Osteocyte (in vitro differentiated cells): ENCODE measurements at regions not wholly inside any gene's neighbourhood (a gene's known extent, or its start where the extent isn't known, plus 50 kb on each side); places are given as distances from the start of the nearest gene placed in this dataset.
A peak's percentile ranks its signal among the peaks of the same experiment; 100 is the strongest.

Source experiments
- DNase-seq: peaks from one replicate; pipeline ENCODE4 v3.0.0; 2021; ENCODE audit warnings: mixed read lengths; ENCODE audit not compliant: unreplicated experiment; ENCODE audit errors: extremely low spot score
- H3K27ac Mint-ChIP-seq: one replicate; pipeline ENCODE4 v1.8.0; 2021; ENCODE audit warnings: mild to moderate bottlenecking, mixed read lengths; ENCODE audit not compliant: unreplicated experiment
- H3K27me3 Mint-ChIP-seq: one replicate; pipeline ENCODE4 v1.8.0; 2021; ENCODE audit warnings: mixed read lengths; ENCODE audit not compliant: unreplicated experiment
- H3K36me3 Mint-ChIP-seq: one replicate; pipeline ENCODE4 v1.8.0; 2021; ENCODE audit warnings: mixed read lengths; ENCODE audit not compliant: unreplicated experiment
- H3K4me1 Mint-ChIP-seq: one replicate; pipeline ENCODE4 v1.8.0; 2021; ENCODE audit warnings: mixed read lengths; ENCODE audit not compliant: unreplicated experiment
- H3K4me3 Mint-ChIP-seq: one replicate; pipeline ENCODE4 v1.8.0; 2021; ENCODE audit warnings: mild to moderate bottlenecking, moderate library complexity, mixed read lengths; ENCODE audit not compliant: unreplicated experiment
- H3K9me3 Mint-ChIP-seq: one replicate; pipeline ENCODE4 v1.8.0; 2021; ENCODE audit warnings: mixed read lengths; ENCODE audit not compliant: unreplicated experiment
- CTCF ChIP-seq: fragments of 200-600 bp; sonication (generic); IDR thresholded peaks from 2 replicates; pipeline ENCODE4 v1.5.0; 2021; ENCODE audit warnings: antibody characterized with exemption, mild to moderate bottlenecking, moderate library complexity

- peaks cover 10% of the 10 kb centered on the region for H3K9me3 Mint-ChIP-seq
- no peak for TF ChIP-seq CTCF
- no peaks in the 10 kb centered on the region for H3K27me3 Mint-ChIP-seq
- H3K4me1 Mint-ChIP-seq, result no peaks in the 10 kb centered on the region
- no peaks in the 10 kb centered on the region for H3K36me3 Mint-ChIP-seq
- DNase-seq, result no peak
- no peak overlapping the region for H3K27ac Mint-ChIP-seq
- H3K4me3 Mint-ChIP-seq, result no peak overlapping the region
These were observed 2121.3 kb downstream of the NCAM2 start for GRCh38 chr21:23119491-23119890.

GRCh38 chr21:23127973-23128372 lies 2129.8 kb downstream of the NCAM2 start:
- H3K4me1 Mint-ChIP-seq, result peaks cover 2% of the 10 kb centered on the region

DNA sequence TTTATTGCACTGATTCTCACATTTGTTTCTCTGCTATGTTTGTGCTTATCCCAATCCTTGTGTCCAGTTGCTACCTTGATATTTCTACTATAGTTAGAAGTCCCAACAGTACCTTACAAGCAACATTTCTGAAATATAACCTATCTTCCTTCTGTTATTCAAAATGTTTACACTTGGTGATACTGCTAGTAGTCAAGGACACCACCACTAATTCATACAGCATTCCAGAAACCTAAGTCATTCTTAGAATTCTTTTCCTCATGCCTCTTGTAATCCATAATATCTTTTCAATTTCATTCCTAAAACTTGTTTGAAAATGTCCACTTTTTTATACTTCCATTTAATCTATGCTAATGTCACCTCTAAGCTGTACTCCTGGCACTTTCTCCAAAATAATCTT lies 2132.1 kb downstream of the NCAM2 start:
- TF ChIP-seq CTCF, result no peak
- H3K27me3 Mint-ChIP-seq, result no peaks in the 10 kb centered on the region
- peak overlapping the region; percentile 6 for H3K27ac Mint-ChIP-seq
- no peaks in the 10 kb centered on the region for H3K9me3 Mint-ChIP-seq
- no peak overlapping the region for H3K4me3 Mint-ChIP-seq
- DNase-seq, result no peak
- H3K4me1 Mint-ChIP-seq, result peaks cover 2% of the 10 kb centered on the region
- no peaks in the 10 kb centered on the region for H3K36me3 Mint-ChIP-seq

More at GRCh38 chr21:23127973-23128372, 2129.8 kb downstream of the NCAM2 start:
- no peak for DNase-seq
- TF ChIP-seq CTCF, result no peak
- no peaks in the 10 kb centered on the region for H3K27me3 Mint-ChIP-seq
- H3K36me3 Mint-ChIP-seq, result no peaks in the 10 kb centered on the region
- no peak overlapping the region for H3K27ac Mint-ChIP-seq
- H3K4me3 Mint-ChIP-seq, result no peak overlapping the region
- no peaks in the 10 kb centered on the region for H3K9me3 Mint-ChIP-seq

DNA sequence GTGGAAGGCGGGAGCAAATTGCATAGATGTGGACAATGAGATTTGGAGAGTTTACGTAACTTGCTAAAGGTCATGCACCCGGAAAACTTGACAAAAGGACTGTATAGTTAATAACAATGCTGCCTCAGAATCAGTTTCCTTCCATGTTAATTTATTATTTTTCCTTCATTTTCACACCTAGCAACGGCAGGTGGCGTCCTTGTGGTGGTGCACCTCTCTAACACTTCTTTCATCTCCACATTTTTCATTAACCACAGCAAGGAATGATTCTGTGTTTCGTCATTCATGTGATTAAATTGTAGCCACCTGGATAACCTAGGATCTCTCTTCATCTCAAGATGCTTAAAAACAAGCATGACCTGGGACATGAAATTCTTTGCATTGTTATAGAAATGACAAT lies 2133.0 kb downstream of the NCAM2 start:
- no peaks in the 10 kb centered on the region for H3K36me3 Mint-ChIP-seq
- peaks cover 2% of the 10 kb centered on the region for H3K4me1 Mint-ChIP-seq
- H3K27me3 Mint-ChIP-seq, result no peaks in the 10 kb centered on the region
- H3K9me3 Mint-ChIP-seq, result no peaks in the 10 kb centered on the region
- no peak for DNase-seq
- H3K4me3 Mint-ChIP-seq, result no peak overlapping the region
- H3K27ac Mint-ChIP-seq, result no peak overlapping the region
- no peak for TF ChIP-seq CTCF

- Mint-ChIP-seq H3K27me3 (no peaks in the 10 kb centered on the region), H3K36me3 (no peaks in the 10 kb centered on the region), H3K4me1 (no peaks in the 10 kb centered on the region), H3K9me3 (peaks cover 6% of the 10 kb centered on the region), H3K4me3 (no peak overlapping the region), H3K27ac (no peak overlapping the region)
- no peak for TF ChIP-seq CTCF
- no peak for DNase-seq
These were observed 2140.6 kb downstream of the NCAM2 start for GRCh38 chr21:23138797-23139196.
